NCI-H2107 treated with DMSO at 0.1 percent for 48 hours (cell line): ENCODE measurements at regions not wholly inside any gene's neighbourhood (a gene's known extent, or its start where the extent isn't known, plus 50 kb on each side); places are given as distances from the start of the nearest gene placed in this dataset.

ENCODE experiments used
- DNase-seq: peaks from one replicate; lab custom pipeline; 2025; ENCODE audit not compliant: unreplicated experiment; lab: John Stamatoyannopoulos, UW

DNA sequence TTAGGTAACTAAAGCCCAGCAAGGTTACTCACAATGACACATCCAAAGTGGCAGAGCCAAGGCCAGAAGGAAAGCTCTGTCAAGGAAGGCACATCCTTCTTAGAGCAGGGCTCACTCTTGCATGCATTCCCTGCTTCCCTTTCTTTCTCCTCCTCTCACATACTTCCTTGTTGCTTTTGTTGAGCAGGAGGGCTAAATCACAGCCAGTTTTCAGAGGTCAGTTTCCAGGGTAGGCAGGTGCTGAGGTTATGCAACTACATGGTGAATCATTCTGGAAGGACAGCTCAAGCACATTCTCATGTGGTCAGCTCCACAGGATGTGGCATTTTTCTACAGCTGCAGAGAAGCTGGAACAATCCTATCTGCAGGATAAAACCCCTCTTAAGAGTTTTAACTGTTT lies 275.6 kb downstream of the ZNF621 start:
- DNase-seq: no peak

DNA sequence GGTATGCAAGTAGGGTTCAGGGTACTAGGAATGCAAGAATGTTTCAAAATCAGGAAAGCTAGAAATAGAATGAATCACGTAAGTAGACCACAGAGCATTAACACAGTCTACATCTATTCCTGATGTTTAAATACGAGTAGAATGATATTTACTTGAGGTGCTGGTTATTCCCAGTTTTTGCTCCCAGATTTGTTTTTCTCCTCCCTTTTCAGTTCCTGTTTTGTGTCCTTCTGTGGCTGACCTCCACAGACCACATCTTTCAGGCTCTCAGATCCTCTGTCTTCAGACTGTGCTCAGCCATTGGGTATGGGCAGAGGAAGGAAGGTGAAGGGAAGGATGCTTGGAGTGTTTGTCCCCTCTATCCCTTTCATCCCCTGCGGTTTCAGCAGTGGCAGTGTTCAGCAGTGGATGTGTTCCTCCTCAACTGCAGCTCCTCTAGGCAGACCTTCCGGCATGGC lies 276.6 kb downstream of the ZNF621 start:
- no peak for DNase-seq

DNA sequence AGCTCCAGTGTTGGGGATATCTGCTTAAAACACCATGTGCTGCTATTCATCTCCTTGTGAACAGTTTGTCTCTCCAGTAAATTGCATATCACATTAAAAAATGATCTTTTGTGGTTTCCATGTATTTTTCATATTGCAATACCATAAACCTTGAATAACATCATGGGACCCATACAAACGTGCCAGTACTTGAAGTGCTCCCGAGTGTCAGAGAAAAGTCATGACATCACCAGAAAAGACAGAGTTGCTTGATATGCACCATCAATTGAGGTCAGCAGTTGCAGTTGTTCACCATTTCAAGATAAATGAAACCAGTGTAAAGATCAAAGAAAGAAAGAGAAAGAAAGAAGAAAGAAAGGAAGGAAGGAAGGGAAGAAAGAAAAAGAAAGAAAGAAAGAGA lies 278.6 kb downstream of the ZNF621 start:
- no peak for DNase-seq

DNA sequence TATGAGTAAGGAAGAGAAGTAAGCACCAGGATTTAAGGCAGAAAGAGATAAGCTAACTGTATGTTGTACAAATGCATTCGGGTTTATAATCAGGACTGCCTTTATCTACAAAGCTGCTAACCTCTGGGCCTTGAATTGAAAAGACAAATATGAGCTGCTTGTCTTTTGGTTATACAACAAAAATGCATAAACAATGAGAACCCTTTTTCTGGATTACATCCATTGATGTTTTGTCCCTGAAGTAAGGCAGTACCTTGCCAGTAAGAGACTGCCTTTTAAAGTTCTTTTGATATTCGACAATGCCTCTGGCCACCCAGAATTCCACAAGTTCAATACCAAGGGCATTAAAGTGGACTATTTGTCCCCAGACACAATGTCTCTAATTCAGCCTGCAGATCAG lies 280.7 kb downstream of the ZNF621 start:
- no peak for DNase-seq

DNA sequence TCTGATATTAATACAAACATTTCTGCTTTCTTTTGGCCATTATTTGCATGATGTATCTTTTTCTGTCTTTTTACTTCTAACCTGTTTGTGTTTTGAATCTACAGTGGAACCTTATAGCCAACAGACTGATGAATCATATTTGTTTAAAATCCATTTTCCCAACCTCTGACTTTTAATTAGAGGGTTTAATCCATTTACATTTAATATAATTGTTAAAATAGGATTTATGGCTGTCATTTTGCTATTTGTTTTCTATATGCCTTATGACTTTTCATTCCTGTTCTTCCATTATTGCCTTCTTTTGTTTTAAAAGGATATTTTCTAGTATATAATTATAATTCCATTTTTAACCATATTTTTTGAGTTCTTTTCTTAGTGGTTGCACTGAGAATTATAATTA lies 286.1 kb downstream of the ZNF621 start:
- no peak for DNase-seq

DNA sequence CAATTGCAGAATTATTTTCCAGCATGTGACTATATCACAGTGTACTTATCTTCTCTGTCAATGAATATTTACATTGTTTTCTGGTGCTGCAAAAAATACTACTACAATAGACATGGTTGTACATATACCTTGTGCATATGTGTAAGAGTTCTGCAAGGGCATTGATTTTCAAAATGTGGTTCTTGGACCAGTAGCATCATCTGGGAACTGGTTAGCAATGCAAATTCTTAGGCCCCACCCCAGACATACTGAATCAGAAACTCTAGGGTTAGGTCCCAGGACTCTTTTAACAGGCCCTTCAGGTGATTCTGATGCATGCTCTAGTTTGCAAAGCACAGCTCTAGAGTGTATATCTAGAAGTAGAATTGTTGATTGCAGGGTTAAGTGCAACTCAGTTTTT lies 292.3 kb downstream of the ZNF621 start:
- no peak for DNase-seq

DNA sequence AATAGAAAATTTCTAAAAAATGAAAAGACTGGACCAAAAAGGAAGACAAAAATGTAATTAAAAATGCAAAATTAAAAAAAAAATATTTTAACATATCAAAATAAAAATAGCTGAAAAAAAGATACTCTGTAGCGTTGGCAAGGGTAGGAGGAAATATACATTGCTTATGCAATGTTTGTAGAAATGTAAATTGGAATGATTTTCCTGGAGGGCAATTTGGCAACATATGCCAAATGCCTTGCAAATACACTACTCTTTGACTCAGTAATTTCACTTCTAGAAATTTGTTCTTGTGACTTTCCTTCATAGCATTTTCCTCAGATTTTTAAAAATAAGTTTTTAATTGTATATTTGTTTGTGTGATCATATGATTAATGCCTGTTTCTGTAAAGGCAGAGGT lies 296.6 kb downstream of the ZNF621 start:
- no peak for DNase-seq

DNA sequence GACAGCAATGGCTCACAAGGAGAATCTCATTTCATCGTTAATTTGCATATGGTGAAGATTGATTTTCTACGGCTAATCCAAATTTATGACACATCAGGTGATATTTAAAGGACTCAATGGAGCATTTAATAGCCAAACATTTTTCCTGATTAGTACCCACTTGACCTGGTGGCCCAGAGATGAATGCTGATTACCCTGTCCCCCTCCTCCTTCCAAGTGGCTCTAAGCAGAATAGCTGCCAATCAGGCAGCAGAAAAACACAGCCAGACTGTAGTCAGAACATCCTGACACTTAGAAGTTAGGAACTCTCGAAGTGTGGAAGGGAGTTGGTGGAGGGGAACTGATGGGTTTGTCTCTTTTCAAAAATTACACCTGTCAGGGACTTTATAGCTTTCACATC lies 302.5 kb downstream of the ZNF621 start:
- no peak for DNase-seq

DNA sequence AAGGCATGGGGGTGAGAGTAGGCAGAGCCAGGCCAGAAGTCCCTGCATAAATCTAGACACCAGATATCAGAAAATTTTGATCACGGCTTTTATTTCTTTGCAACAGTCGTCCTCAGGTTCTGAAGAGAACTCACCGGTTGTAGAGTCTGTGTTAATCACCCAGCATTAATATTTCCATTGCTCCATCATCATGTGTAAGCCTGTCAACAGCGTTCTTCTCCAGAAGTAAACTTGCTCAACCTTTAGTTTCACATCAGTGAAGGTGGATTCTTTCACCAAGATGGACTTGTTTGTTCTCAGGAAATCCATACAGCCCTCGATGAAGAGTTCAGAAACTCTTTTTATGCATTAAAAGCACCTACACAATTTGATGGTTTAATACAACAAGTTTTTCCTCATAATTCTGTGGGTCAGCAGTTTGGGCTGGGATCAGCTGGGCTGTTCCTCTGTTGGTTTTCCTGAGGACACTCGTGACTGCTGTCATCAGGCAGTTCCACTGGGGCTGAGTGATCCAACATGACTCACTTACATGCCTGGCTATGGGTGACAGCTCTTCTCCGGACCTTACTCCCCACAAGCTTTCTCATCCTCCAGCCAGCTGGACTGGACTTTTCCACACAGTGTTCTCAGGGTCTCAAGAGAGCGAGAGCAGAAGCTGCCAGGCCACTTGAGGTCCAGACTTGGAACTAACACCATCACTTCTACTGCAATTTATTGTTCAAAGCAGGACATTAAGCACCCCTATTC lies 303.4 kb downstream of the ZNF621 start:
- no peak for DNase-seq

DNA sequence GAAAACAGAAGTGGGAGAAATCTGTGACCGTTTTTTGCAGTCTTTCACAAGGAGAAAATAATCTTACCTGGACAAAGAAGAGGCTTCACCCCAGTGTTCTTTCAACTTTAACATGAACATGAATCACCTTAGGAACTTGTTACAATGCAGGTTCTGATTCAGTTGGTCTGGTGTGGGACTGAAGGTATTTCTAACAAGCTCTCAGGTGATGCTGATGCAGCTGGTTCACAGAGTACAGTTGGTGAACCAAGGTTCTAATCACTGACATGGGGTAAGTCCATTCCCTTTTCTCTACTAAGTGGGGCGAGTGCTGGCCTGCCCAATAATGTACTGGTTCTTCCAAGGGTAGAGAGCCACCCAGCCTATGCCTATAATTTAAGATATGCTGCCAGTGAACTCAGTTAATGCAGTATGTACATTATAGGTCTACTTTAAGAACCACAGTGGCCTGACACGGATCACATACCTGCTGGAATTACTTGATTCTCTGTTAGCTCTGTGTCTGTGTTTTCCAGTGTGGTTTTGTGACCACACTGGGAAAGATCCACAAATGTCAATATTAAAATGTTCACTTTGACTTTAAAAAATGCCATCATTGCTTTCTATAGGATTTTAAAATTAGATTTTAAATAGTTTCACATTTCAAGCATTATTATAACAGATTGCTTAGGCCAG lies 304.1 kb downstream of the ZNF621 start:
- no peak for DNase-seq

DNA sequence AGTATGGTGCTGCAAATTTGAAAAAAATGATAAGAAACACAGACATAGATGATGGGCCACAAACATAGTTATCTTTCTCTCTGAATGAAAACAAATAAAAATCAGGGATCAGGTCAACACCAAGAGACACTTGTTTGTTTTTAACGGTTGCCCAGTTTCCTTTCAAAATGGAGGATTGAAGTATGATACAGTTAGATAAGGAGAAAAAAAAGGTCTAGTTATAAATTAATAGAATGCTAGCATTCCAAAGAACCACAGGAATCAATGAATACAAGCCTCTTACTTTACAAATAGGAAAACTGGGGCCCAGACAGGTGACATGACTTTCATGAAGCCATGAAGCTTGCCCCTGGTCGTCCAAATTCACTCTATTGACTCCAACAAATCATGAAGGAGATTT lies 305.1 kb downstream of the ZNF621 start:
- no peak for DNase-seq

DNA sequence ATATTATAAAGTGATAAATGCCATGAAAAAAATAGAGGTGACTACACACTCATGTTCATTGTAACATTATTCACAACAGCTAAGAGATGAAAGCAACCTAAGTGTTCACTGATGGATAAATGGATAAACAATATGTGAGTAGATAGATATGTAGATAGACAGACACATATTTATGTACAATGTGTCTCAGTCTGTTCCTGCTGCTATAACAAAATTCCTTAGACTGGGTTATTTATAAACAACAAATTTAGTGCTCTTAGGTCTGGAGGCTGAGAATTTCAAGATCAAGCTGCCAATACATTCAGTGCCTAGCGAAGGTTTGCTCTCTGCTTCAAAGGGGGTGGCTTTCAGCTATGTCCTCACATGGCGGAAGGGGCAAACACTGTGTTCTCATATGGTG lies 312.5 kb downstream of the ZNF621 start:
- no peak for DNase-seq

DNA sequence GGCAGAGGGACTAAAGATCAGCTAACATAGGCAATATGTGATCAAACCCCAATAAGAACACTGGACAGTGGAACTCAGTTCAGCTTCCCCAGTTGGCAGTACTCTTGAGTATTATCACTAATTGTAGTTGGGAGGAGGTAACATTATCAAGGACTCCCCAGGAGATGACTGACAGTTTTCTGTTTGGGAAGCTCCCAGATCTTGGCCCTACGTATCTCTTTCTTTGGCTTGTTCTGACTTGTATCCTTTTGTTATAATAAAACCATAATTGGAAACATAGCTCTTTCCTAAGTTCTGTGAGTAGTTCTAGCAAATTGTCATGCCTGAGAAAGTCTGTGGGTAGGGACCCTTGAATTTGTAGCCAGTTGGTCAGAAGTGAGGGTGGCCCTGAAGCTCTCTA lies 316.4 kb downstream of the ZNF621 start:
- no peak for DNase-seq

DNA sequence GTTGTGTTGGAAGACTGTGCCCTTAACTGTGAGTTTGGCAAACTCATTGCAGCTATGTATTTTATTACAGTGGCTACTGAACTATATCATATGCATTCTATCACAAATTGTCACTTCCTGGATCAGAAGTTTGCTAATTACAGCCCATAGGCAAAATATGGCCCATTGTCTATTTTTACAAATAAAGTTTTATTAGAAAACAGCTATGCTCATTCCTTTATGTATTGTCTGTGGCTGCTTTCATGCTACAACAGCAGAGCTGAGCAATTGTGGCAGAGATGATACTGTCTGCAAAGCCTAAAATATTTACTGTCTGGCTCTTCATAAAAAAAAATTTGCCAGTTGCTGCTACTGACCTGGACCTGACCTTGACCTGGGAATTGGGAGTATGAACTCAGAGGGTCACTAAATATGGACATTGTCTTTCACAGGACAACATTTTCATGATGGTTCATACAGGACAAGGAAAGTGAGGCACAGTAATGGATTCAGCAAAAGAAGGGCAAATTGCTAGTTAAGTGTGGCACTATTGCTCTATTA lies 316.9 kb downstream of the ZNF621 start:
- no peak for DNase-seq

DNA sequence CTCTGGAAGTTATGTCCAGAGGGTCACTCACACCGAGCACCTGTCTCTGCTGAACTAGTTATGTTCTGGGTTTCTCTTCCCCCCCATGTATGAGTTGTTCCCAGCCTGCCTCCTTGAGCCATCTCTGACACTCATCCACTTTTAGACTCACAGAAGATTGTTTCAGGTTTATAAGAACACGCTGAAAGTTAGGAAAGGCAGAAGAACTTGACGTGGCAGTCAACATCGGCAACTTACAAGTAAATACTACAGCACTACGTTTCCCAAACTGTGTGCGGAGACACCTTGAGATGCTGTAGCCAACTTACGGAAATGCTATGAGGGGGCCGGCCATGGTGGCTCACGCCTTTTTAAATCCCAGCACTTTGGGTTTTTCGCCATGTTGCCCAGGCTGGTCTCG lies 318.0 kb downstream of the ZNF621 start:
- no peak for DNase-seq

DNA sequence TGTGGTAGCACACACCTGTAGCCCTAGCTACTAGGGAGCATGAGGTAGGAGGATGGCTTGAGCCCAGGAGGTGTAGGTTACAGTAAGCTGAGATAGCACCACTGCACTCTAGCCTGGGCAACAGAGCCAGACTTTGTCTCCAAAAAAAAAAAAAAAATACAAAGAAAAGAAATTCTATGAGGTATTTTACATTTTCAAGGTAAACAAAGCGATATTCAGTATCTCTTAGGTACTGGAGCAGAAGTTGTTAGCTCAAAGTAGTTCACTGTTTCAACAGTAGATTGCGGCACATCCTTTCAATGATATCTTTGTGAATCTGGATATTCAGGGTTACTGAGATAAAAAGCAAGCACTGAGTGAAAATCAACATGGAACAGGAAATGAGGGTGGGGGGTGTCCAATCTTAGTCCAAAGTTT lies 318.5 kb downstream of the ZNF621 start:
- no peak for DNase-seq

DNA sequence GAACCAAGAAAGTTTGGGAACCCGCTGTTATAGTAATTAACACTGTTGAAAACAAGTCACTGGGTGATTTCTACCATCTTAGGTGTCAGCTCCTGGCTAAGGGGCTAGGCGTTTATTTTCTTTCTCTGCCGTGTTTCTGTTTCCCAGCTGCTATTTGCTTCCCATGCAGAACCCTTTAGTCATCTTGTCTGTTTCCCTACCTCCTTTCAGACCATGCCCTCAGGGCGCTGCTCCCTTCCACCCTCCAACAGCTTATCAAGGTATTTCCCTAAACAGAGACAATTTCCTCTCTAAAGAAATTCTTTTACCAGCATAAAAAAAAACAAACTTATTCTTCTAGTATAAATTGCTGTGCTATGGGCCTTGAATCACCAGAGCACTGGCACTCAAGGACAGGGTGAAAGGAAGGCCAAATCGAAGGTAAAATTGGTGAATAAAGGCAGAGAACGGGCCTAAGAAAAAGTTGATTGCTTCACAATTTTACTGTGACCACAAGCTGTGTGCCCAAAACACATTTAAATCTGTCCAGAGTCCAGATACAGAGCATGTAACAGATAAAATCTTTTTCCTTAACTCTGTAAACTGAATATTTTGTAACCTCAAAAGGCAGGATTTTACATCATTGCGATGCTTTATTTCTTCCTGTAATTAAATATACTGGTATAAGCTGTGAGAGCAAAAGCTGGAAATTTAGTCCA lies 319.2 kb downstream of the ZNF621 start:
- no peak for DNase-seq

DNA sequence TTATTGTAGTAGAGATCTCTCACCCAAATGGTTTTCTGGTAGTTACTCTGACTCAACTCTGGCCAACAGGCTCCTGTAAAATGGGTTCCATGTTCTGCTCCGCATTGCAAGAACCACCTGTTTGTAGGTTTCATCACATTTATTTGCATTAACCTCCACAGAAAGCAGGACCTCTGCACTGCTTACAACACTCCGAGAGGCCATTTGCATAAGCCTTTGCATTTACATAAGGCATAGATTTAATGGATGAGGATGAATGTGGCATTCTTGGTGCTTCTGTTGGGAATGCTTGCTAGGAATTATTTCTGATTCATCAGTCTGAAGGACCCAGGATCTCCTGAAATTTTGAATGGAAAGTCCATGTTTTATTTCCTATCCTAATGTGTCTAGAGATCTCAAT lies 320.1 kb downstream of the ZNF621 start:
- DNase-seq: no peak

DNA sequence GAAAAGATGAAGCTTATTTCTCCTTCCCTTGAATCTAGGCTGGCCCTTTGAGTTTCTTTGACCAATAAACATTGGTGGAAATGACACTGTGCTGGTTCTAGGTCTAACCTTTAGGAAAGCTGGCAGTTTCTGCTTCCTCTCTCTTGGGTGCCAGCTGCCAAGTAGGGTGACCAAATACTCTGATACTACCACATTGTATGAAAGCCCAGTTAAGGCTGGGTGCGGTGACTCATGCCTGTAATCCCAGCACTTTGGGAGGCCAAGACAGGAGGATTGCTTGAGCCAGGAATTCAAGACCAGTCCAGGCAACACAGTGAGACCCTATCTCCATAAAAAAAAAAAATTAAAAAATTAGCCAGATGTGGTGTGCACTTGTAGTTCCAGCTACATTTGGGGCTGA lies 320.7 kb downstream of the ZNF621 start:
- DNase-seq: no peak

DNA sequence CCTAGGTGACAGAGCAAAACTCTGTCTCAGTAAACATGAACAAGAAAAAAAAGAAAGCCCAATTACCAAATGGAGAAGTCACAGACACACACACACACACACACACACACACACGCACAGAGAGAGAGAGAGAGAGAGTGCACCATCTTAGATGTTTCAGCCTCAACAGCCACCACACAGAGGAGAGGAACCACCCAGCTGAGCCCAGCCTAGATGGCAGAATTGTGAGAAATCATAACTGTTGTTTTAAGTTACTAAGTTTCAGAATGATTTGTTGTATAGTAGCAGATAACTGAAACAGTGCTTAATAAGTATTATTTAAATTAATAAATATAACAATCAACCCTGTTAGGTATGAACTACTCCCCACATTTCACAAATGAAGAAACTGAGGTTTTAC lies 321.2 kb downstream of the ZNF621 start:
- no peak for DNase-seq

DNA sequence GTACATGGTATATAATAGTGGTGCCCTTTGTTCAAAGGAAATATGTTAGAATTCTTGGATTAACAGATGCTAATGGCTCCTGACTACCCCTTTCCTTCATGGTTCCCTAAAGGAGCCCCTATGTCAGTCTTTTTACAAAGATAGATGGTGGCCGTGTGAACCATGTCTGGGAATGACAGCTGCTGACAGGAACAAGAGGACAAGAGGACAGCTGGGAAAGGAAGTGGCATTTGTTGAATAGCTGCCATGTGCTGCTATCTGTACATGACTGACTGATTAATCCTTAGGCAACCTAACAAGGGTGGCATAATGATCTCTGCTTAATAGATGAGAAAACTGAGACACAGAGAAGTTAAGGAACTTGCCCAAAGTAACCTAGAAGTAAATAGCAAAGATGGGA lies 321.7 kb downstream of the ZNF621 start:
- DNase-seq: no peak

DNA sequence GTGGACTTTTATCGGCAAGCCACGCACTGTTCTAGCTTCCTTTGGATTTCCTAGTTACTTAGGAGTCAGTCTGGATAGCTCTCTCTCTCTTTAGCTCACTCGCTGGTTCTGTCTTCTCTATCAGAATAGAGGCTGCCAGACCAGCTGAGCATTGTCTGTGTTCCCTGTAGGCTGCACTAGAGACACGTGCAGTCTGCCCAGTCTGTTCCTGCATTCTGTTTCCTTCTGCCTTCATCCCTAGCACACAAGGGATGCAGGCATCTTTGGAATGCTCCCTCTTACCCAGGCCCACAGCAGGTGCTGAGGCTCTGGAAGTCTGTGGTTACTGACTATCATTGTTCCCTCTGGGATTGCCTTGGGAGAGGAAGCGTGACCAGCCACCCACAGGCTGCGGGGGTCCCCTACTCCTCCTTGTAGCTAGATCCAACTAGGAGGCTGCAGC lies 322.8 kb downstream of the ZNF621 start:
- peak; percentile 56 for DNase-seq
